ENCODE measurements at regions not wholly inside any gene's neighbourhood (a gene's known extent, or its start where the extent isn't known, plus 50 kb on each side); places are given as distances from the start of the nearest gene placed in this dataset.
A peak's percentile ranks its signal among the peaks of the same experiment; 100 is the strongest.

GRCh38 chr10:52379287-52379686, 65.2 kb downstream of the DKK1 start:
- no peak for ATAC-seq

GRCh38 chr10:52383088-52383487, 69.0 kb downstream of the DKK1 start:
- TF ChIP-seq ZNF565 (CRISPR knock-in tag; conservative IDR thresholded peaks at IDR 0.05; ENCODE audit: low read depth) (no peak), ISL1 (CRISPR knock-in tag; IDR thresholded peaks at IDR 0.05) (peak; percentile 88)
- peak; percentile 60 for ATAC-seq

More at GRCh38 chr10:52379287-52379686, 65.2 kb downstream of the DKK1 start:
- no peak for TF ChIP-seq ZNF565 (CRISPR knock-in tag; conservative IDR thresholded peaks at IDR 0.05; ENCODE audit: low read depth)
- TF ChIP-seq ISL1 (CRISPR knock-in tag; IDR thresholded peaks at IDR 0.05) = no peak
- no peak for TF ChIP-seq TSHZ2 (CRISPR knock-in tag; IDR thresholded peaks at IDR 0.05)
- TF ChIP-seq ARNTL (CRISPR knock-in tag; IDR thresholded peaks at IDR 0.05; ENCODE audit: borderline replicate concordance, low read depth) = no peak
- no peak for TF ChIP-seq CSDC2 (CRISPR knock-in tag; IDR thresholded peaks at IDR 0.05)
- TF ChIP-seq RARB (CRISPR knock-in tag; IDR thresholded peaks at IDR 0.05) = no peak
- no peak for TF ChIP-seq ZNF8 (CRISPR knock-in tag; IDR thresholded peaks at IDR 0.05)
- no peak for TF ChIP-seq PPARA (CRISPR knock-in tag; IDR thresholded peaks at IDR 0.05; ENCODE audit: borderline replicate concordance)

- no peak for ATAC-seq
- TF ChIP-seq CREB5 (CRISPR knock-in tag; IDR thresholded peaks at IDR 0.05; ENCODE audit: low read depth) (no peak), ZC3H10 (CRISPR knock-in tag; IDR thresholded peaks at IDR 0.05) (no peak), TSHZ2 (CRISPR knock-in tag; IDR thresholded peaks at IDR 0.05) (no peak), ESRRG (CRISPR knock-in tag; IDR thresholded peaks at IDR 0.05) (no peak)
Measured at GRCh38 chr10:52387744-52388143, 73.7 kb downstream of the DKK1 start.

- no peak for ATAC-seq
- TF ChIP-seq ESRRG (CRISPR knock-in tag; IDR thresholded peaks at IDR 0.05) (no peak), PATZ1 (CRISPR knock-in tag; IDR thresholded peaks at IDR 0.05; ENCODE audit: borderline replicate concordance) (no peak), ARNTL (CRISPR knock-in tag; IDR thresholded peaks at IDR 0.05; ENCODE audit: borderline replicate concordance, low read depth) (no peak), TCF4 (CRISPR knock-in tag; IDR thresholded peaks at IDR 0.05; ENCODE audit: borderline replicate concordance) (no peak), ZNF8 (CRISPR knock-in tag; IDR thresholded peaks at IDR 0.05) (no peak), CSRNP3 (CRISPR knock-in tag; IDR thresholded peaks at IDR 0.05) (no peak), TSHZ2 (CRISPR knock-in tag; IDR thresholded peaks at IDR 0.05) (no peak), PPARA (CRISPR knock-in tag; IDR thresholded peaks at IDR 0.05; ENCODE audit: borderline replicate concordance) (no peak), CREB5 (CRISPR knock-in tag; IDR thresholded peaks at IDR 0.05; ENCODE audit: low read depth) (no peak), ZFP30 (CRISPR knock-in tag; IDR thresholded peaks at IDR 0.05) (no peak)
Measured at GRCh38 chr10:52390388-52390787, 76.3 kb downstream of the DKK1 start.
